Neural progenitor cell (in vitro differentiated cells): ENCODE measurements at regions not wholly inside any gene's neighbourhood (a gene's known extent, or its start where the extent isn't known, plus 50 kb on each side); places are given as distances from the start of the nearest gene placed in this dataset.

Experiments used
- DNase-seq: peaks from one replicate; pipeline ENCODE4 v3.0.0-alpha.2; 2016; ENCODE audit warnings: low spot score
- H2AFZ ChIP-seq: fragments of 200-600 bp; sonication (generic); replicated peaks from 2 replicates; pipeline ENCODE4 v1.6.1; 2016; ENCODE audit warnings: antibody characterized with exemption
- H3F3A ChIP-seq: fragments of 200-600 bp; sonication (generic); 2 replicates; pipeline ENCODE4 v1.6.1; 2016; ENCODE audit warnings: antibody characterized with exemption, low read depth
- H3K27ac ChIP-seq: fragments of 200-600 bp; sonication (generic); 2 replicates; pipeline ENCODE4 v1.5.1; 2016; ENCODE audit warnings: mild to moderate bottlenecking
- H3K27me3 ChIP-seq: fragments of 200-600 bp; sonication (generic); 2 replicates; pipeline ENCODE4 v1.6.1; 2016; ENCODE audit warnings: mild to moderate bottlenecking, moderate library complexity
- H3K36me3 ChIP-seq: fragments of 200-600 bp; sonication (generic); 2 replicates; pipeline ENCODE4 v1.5.1; 2016
- H3K4me1 ChIP-seq: fragments of 200-600 bp; sonication (generic); 2 replicates; pipeline ENCODE4 v1.6.1; 2016; ENCODE audit warnings: mixed run types
- H3K4me2 ChIP-seq: fragments of 200-600 bp; sonication (generic); 2 replicates; pipeline ENCODE4 v1.6.1; 2016
- H3K4me3 ChIP-seq: fragments of 200-600 bp; sonication (generic); 2 replicates; pipeline ENCODE4 v1.5.1; 2016
- H3K79me2 ChIP-seq: fragments of 200-600 bp; sonication (generic); 2 replicates; pipeline ENCODE4 v1.6.1; 2016; ENCODE audit warnings: low read depth
- H3K9ac ChIP-seq: fragments of 200-600 bp; sonication (generic); 2 replicates; pipeline ENCODE4 v1.6.1; 2016
- H3K9me3 ChIP-seq: fragments of 200-600 bp; sonication (generic); 2 replicates; pipeline ENCODE4 v1.5.1; 2016; ENCODE audit warnings: low read depth
- H4K20me1 ChIP-seq: fragments of 200-600 bp; sonication (generic); 2 replicates; pipeline ENCODE4 v1.6.1; 2016; ENCODE audit warnings: low read depth
- H3K27ac Mint-ChIP-seq: 3 replicates; pipeline ENCODE4 v1.8.0; 2021; ENCODE audit warnings: mixed read lengths
- H3K27me3 Mint-ChIP-seq: 2 replicates; pipeline ENCODE4 v1.8.0; 2022; ENCODE audit warnings: low read depth, mild to moderate bottlenecking, inconsistent platforms, moderate library complexity, mixed read lengths; ENCODE audit not compliant: insufficient read depth
- H3K36me3 Mint-ChIP-seq: 3 replicates; pipeline ENCODE4 v1.8.0; 2021; ENCODE audit warnings: mixed read lengths
- H3K4me1 Mint-ChIP-seq: 3 replicates; pipeline ENCODE4 v1.8.0; 2021; ENCODE audit warnings: mixed read lengths
- H3K4me3 Mint-ChIP-seq: 3 replicates; pipeline ENCODE4 v1.8.0; 2021; ENCODE audit warnings: mild to moderate bottlenecking, moderate library complexity, mixed read lengths
- H3K9me3 Mint-ChIP-seq: 3 replicates; pipeline ENCODE4 v1.8.0; 2020; ENCODE audit warnings: mixed read lengths
- EZH2 ChIP-seq: fragments of 200-600 bp; sonication (generic); IDR thresholded peaks from 2 replicates; pipeline ENCODE4 v1.6.1; 2017; ENCODE audit warnings: antibody characterized with exemption, mild to moderate bottlenecking, moderate library complexity
- EZH2phosphoT487 ChIP-seq: fragments of 200-600 bp; sonication (generic); IDR thresholded peaks from 2 replicates; pipeline ENCODE4 v1.6.1; 2017; ENCODE audit warnings: antibody characterized with exemption
- TF ChIP-seq, protein P1 (sequence below): fragments of 200-600 bp; sonication (generic); IDR thresholded peaks from 2 replicates; pipeline ENCODE4 v1.5.1; 2017; ENCODE audit warnings: antibody characterized with exemption, mild to moderate bottlenecking

DNA sequence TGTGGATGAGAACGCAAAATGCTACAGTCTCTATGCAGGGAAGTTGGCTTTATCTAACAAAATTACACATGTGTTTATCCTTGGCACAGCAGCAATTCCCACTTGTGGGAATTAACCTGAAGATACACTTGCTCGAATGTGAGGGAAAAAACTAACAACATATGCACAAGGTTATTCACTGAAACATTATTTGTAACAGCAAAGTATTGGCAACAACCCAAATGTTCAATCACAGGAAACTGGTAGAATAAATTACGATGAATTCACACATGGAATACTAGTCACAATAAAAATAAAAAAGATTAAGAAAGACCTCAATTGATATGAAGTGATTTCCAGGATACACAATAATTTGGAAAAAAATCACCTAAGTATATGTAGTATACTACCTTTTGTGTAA is 68.1 kb upstream of the OGFRL1 start:
- no peaks in the 10 kb centered on the region for H3K9me3 ChIP-seq
- no peaks in the 10 kb centered on the region for H3K27me3 ChIP-seq
- no peaks in the 10 kb centered on the region for H3K27me3 Mint-ChIP-seq
- no peaks in the 10 kb centered on the region for H3K36me3 Mint-ChIP-seq
- no peak overlapping the region for H3K4me2 ChIP-seq
- TF ChIP-seq, protein P1, sequence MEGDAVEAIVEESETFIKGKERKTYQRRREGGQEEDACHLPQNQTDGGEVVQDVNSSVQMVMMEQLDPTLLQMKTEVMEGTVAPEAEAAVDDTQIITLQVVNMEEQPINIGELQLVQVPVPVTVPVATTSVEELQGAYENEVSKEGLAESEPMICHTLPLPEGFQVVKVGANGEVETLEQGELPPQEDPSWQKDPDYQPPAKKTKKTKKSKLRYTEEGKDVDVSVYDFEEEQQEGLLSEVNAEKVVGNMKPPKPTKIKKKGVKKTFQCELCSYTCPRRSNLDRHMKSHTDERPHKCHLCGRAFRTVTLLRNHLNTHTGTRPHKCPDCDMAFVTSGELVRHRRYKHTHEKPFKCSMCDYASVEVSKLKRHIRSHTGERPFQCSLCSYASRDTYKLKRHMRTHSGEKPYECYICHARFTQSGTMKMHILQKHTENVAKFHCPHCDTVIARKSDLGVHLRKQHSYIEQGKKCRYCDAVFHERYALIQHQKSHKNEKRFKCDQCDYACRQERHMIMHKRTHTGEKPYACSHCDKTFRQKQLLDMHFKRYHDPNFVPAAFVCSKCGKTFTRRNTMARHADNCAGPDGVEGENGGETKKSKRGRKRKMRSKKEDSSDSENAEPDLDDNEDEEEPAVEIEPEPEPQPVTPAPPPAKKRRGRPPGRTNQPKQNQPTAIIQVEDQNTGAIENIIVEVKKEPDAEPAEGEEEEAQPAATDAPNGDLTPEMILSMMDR = no peak
- TF ChIP-seq EZH2 (no peak), EZH2phosphoT487 (no peak)
- no peaks in the 10 kb centered on the region for H3K79me2 ChIP-seq
- no peaks in the 10 kb centered on the region for H3F3A ChIP-seq
- H3K36me3 ChIP-seq = no peaks in the 10 kb centered on the region
- H4K20me1 ChIP-seq = no peaks in the 10 kb centered on the region
- H3K4me3 Mint-ChIP-seq = no peak overlapping the region
- no peaks in the 10 kb centered on the region for H3K9me3 Mint-ChIP-seq
- H3K27ac ChIP-seq = no peak overlapping the region
- H3K4me3 ChIP-seq = no peak overlapping the region
- no peak overlapping the region for H3K27ac Mint-ChIP-seq
- H3K4me1 Mint-ChIP-seq = no peaks in the 10 kb centered on the region
- no peaks in the 10 kb centered on the region for H3K4me1 ChIP-seq
- H3K9ac ChIP-seq = no peak overlapping the region
- DNase-seq = no peak
- H2AFZ ChIP-seq = no peak overlapping the region

GRCh38 chr6:71222671-71223070 is 65.9 kb upstream of the OGFRL1 start:
- Mint-ChIP-seq H3K27ac (no peak overlapping the region), H3K36me3 (no peaks in the 10 kb centered on the region), H3K4me3 (no peak overlapping the region), H3K9me3 (no peaks in the 10 kb centered on the region), H3K27me3 (no peaks in the 10 kb centered on the region), H3K4me1 (no peaks in the 10 kb centered on the region)
- TF ChIP-seq, protein P1 = no peak
- TF ChIP-seq EZH2 = no peak
- no peak for TF ChIP-seq EZH2phosphoT487
- Histone ChIP-seq H3K79me2 (no peaks in the 10 kb centered on the region), H3F3A (no peaks in the 10 kb centered on the region), H3K9ac (no peak overlapping the region), H3K4me2 (no peak overlapping the region), H3K9me3 (no peaks in the 10 kb centered on the region), H3K27ac (no peak overlapping the region), H3K4me3 (no peak overlapping the region), H3K4me1 (no peaks in the 10 kb centered on the region), H4K20me1 (no peaks in the 10 kb centered on the region), H3K36me3 (no peaks in the 10 kb centered on the region), H3K27me3 (no peaks in the 10 kb centered on the region), H2AFZ (no peak overlapping the region)
- no peak for DNase-seq

- no peak overlapping the region for H2AFZ ChIP-seq
- H3K27me3 Mint-ChIP-seq = no peaks in the 10 kb centered on the region
- DNase-seq = no peak
Observed at GRCh38 chr6:71224011-71224410, 64.6 kb upstream of the OGFRL1 start.

More at GRCh38 chr6:71224011-71224410, 64.6 kb upstream of the OGFRL1 start:
- Mint-ChIP-seq H3K9me3 (no peaks in the 10 kb centered on the region), H3K27ac (no peak overlapping the region), H3K4me3 (no peak overlapping the region), H3K36me3 (no peaks in the 10 kb centered on the region), H3K4me1 (no peaks in the 10 kb centered on the region)
- Histone ChIP-seq H3F3A (no peaks in the 10 kb centered on the region), H3K27ac (no peak overlapping the region), H3K36me3 (no peaks in the 10 kb centered on the region), H3K4me1 (no peaks in the 10 kb centered on the region), H3K4me3 (no peak overlapping the region), H4K20me1 (no peaks in the 10 kb centered on the region), H3K79me2 (no peaks in the 10 kb centered on the region), H3K27me3 (no peaks in the 10 kb centered on the region), H3K9me3 (no peaks in the 10 kb centered on the region), H3K4me2 (no peak overlapping the region), H3K9ac (no peak overlapping the region)
- TF ChIP-seq, protein P1 = no peak
- TF ChIP-seq EZH2 (no peak), EZH2phosphoT487 (no peak)
